Glutamatergic neuron (in vitro differentiated cells): ENCODE measurements at regions not wholly inside any gene's neighbourhood (a gene's known extent, or its start where the extent isn't known, plus 50 kb on each side); places are given as distances from the start of the nearest gene placed in this dataset.
"Not testable (repeated sequence)": the region's sequence is repeated elsewhere in the genome, so short reads cannot be mapped to it uniquely, and the experiment has no call there.

ENCODE experiments used
- DNase-seq: peaks from one replicate; pipeline ENCODE4 v3.0.0; 2022
- H3K27ac Mint-ChIP-seq: one replicate; pipeline ENCODE4 v1.8.0; 2020; ENCODE audit warnings: mild to moderate bottlenecking, mixed read lengths, inconsistent platforms; ENCODE audit not compliant: unreplicated experiment
- H3K27me3 Mint-ChIP-seq: one replicate; pipeline ENCODE4 v1.8.0; 2020; ENCODE audit warnings: mild to moderate bottlenecking, moderate library complexity, mixed read lengths, inconsistent platforms; ENCODE audit not compliant: unreplicated experiment
- H3K36me3 Mint-ChIP-seq: one replicate; pipeline ENCODE4 v1.8.0; 2020; ENCODE audit warnings: mild to moderate bottlenecking, mixed read lengths, inconsistent platforms; ENCODE audit not compliant: unreplicated experiment
- H3K4me1 Mint-ChIP-seq: one replicate; pipeline ENCODE4 v1.8.0; 2020; ENCODE audit warnings: mild to moderate bottlenecking, low read depth, mixed read lengths, inconsistent platforms; ENCODE audit not compliant: unreplicated experiment
- H3K4me3 Mint-ChIP-seq: one replicate; pipeline ENCODE4 v1.8.0; 2020; ENCODE audit warnings: mild to moderate bottlenecking, mixed read lengths, inconsistent platforms; ENCODE audit not compliant: unreplicated experiment
- H3K9me3 Mint-ChIP-seq: one replicate; pipeline ENCODE4 v1.8.0; 2020; ENCODE audit warnings: mild to moderate bottlenecking, moderate library complexity, mixed read lengths, inconsistent platforms; ENCODE audit not compliant: unreplicated experiment
- CTCF ChIP-seq: fragments of 200-600 bp; sonication (generic); IDR thresholded peaks from one replicate; pipeline ENCODE4 v1.5.0; 2021; ENCODE audit not compliant: partially characterized antibody, unreplicated experiment

GRCh38 chr2:35827086-35827485 is 528.5 kb upstream of the CRIM1 start:
- Mint-ChIP-seq H3K36me3 (no peaks in the 10 kb centered on the region), H3K9me3 (no peaks in the 10 kb centered on the region), H3K27ac (no peak overlapping the region), H3K4me3 (no peak overlapping the region), H3K4me1 (no peaks in the 10 kb centered on the region), H3K27me3 (no peaks in the 10 kb centered on the region)
- no peak for TF ChIP-seq CTCF
- no peak for DNase-seq

GRCh38 chr2:35822716-35823115 is 532.9 kb upstream of the CRIM1 start:
- Mint-ChIP-seq H3K27me3 (no peaks in the 10 kb centered on the region), H3K27ac (no peak overlapping the region), H3K4me3 (no peak overlapping the region), H3K36me3 (no peaks in the 10 kb centered on the region), H3K9me3 (peaks cover 1% of the 10 kb centered on the region), H3K4me1 (no peaks in the 10 kb centered on the region)
- TF ChIP-seq CTCF: no peak
- no peak for DNase-seq

GRCh38 chr2:35821675-35822074 is 533.9 kb upstream of the CRIM1 start:
- no peaks in the 10 kb centered on the region for H3K4me1 Mint-ChIP-seq
- no peak overlapping the region for H3K4me3 Mint-ChIP-seq
- H3K27me3 Mint-ChIP-seq: no peaks in the 10 kb centered on the region
- DNase-seq: no peak
- no peak overlapping the region for H3K27ac Mint-ChIP-seq
- H3K36me3 Mint-ChIP-seq: no peaks in the 10 kb centered on the region
- TF ChIP-seq CTCF: no peak
- peaks cover 1% of the 10 kb centered on the region for H3K9me3 Mint-ChIP-seq

- Mint-ChIP-seq H3K27ac (no peak overlapping the region), H3K36me3 (no peaks in the 10 kb centered on the region), H3K27me3 (no peaks in the 10 kb centered on the region), H3K9me3 (peaks cover 1% of the 10 kb centered on the region), H3K4me3 (no peak overlapping the region), H3K4me1 (no peaks in the 10 kb centered on the region)
- TF ChIP-seq CTCF: no peak
- no peak for DNase-seq
Observed at GRCh38 chr2:35820391-35820790, 535.2 kb upstream of the CRIM1 start.

- no peak for TF ChIP-seq CTCF
- Mint-ChIP-seq H3K27me3 (no peaks in the 10 kb centered on the region), H3K36me3 (no peaks in the 10 kb centered on the region), H3K4me1 (no peaks in the 10 kb centered on the region), H3K4me3 (no peak overlapping the region), H3K9me3 (peaks cover 3% of the 10 kb centered on the region), H3K27ac (no peak overlapping the region)
- no peak for DNase-seq
Observed at GRCh38 chr2:35819033-35819432, 536.5 kb upstream of the CRIM1 start.

- not testable (repeated sequence) for H3K9me3 Mint-ChIP-seq, H3K36me3 Mint-ChIP-seq, H3K4me3 Mint-ChIP-seq, H3K27ac Mint-ChIP-seq, DNase-seq, H3K27me3 Mint-ChIP-seq, H3K4me1 Mint-ChIP-seq
Observed at GRCh38 chr2:35818359-35818758, 537.2 kb upstream of the CRIM1 start.

GRCh38 chr2:35814597-35814996 is 541.0 kb upstream of the CRIM1 start:
- H3K4me1 Mint-ChIP-seq, DNase-seq, H3K4me3 Mint-ChIP-seq, H3K27ac Mint-ChIP-seq, H3K9me3 Mint-ChIP-seq, H3K27me3 Mint-ChIP-seq, H3K36me3 Mint-ChIP-seq: not testable (repeated sequence)
